ENCODE measurements at regions not wholly inside any gene's neighbourhood (a gene's known extent, or its start where the extent isn't known, plus 50 kb on each side); places are given as distances from the start of the nearest gene placed in this dataset.

- TF ChIP-seq CTCF (conservative IDR thresholded peaks at IDR 0.05; ENCODE audit: low read depth, low read length) (no peak), RAD21 (IDR thresholded peaks at IDR 0.05; ENCODE audit: low read length) (no peak), CEBPB (IDR thresholded peaks at IDR 0.05; ENCODE audit: low read depth, low read length) (no peak), POLR2A (IDR thresholded peaks at IDR 0.05; ENCODE audit: low read depth, low read length) (no peak), MAFK (IDR thresholded peaks at IDR 0.05; ENCODE audit: low read depth, low read length) (no peak), SMC3 (IDR thresholded peaks at IDR 0.05; ENCODE audit: low read depth, low read length) (no peak), MXI1 (IDR thresholded peaks at IDR 0.05; ENCODE audit: borderline replicate concordance, low read depth, low read length) (no peak), RCOR1 (IDR thresholded peaks at IDR 0.05; ENCODE audit: insufficient replicate concordance, low read length) (no peak), RFX5 (IDR thresholded peaks at IDR 0.05; ENCODE audit: low read depth, low read length) (no peak), MAZ (IDR thresholded peaks at IDR 0.05; ENCODE audit: borderline replicate concordance, low read depth, low read length) (no peak), BHLHE40 (IDR thresholded peaks at IDR 0.05; ENCODE audit: low read depth, low read length) (no peak), ELK1 (IDR thresholded peaks at IDR 0.05; ENCODE audit: borderline replicate concordance, low read depth, low read length) (no peak), CHD1 (IDR thresholded peaks at IDR 0.05; ENCODE audit: low read depth, low read length) (no peak), USF2 (IDR thresholded peaks at IDR 0.05; ENCODE audit: low read depth, low read length) (no peak)
These were observed 596.5 kb downstream of the SPOCK3 start for GRCh38 chr4:166637816-166638215.

Data from IMR-90 (cell line).